Thyroid gland (tissue), 4 donors: ENCODE measurements at regions not wholly inside any gene's neighbourhood (a gene's known extent, or its start where the extent isn't known, plus 50 kb on each side); places are given as distances from the start of the nearest gene placed in this dataset.

Experiments
- POLR2A ChIP-seq, 2 donors: fragments of 450-650 bp; IDR thresholded peaks; one replicate each; pipeline ENCODE4 v1.6.1; 2017; ENCODE audit warnings: antibody characterized with exemption in 2 of 2, mild to moderate bottlenecking in 2 of 2, moderate library complexity in 1 of 2
- TF ChIP-seq, protein P1 (sequence below), 6 experiments: fragments of 200-600 bp in 3 of 6; fragments of 450-650 bp in 3 of 6; sonication (generic) in 3 of 6; IDR thresholded peaks; one replicate each; pipeline ENCODE4 v1.5.1; 2016 to 2019; ENCODE audit warnings: antibody characterized with exemption in 6 of 6, mild to moderate bottlenecking in 2 of 6, inconsistent platforms in 1 of 6, moderate library complexity in 1 of 6

DNA sequence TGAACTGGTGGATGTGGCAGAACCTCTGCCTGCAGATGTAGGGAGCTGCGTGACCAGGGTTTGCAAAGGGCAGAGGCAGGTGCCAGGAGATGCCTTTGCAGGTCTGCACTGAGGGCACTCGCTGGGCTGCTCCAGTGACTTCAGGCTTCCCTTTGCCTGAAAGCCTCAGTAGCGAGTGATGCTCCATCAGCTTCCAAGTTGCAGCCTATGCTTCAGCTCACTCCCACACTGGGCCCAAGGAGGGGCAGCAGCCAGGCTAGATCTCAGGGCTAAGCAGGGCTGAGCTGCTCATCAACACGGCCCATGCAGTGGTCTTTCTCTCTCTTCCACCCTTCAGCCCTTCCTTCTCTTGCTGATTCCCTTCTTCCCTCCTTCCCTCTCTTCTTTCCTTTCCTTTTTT, 78.3 kb upstream of the RGMA start:
- TF ChIP-seq, protein P1, sequence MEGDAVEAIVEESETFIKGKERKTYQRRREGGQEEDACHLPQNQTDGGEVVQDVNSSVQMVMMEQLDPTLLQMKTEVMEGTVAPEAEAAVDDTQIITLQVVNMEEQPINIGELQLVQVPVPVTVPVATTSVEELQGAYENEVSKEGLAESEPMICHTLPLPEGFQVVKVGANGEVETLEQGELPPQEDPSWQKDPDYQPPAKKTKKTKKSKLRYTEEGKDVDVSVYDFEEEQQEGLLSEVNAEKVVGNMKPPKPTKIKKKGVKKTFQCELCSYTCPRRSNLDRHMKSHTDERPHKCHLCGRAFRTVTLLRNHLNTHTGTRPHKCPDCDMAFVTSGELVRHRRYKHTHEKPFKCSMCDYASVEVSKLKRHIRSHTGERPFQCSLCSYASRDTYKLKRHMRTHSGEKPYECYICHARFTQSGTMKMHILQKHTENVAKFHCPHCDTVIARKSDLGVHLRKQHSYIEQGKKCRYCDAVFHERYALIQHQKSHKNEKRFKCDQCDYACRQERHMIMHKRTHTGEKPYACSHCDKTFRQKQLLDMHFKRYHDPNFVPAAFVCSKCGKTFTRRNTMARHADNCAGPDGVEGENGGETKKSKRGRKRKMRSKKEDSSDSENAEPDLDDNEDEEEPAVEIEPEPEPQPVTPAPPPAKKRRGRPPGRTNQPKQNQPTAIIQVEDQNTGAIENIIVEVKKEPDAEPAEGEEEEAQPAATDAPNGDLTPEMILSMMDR (IDR thresholded peaks at IDR 0.05) = no peak
- no peak for TF ChIP-seq POLR2A (IDR thresholded peaks at IDR 0.05)
